ENCODE measurements at regions not wholly inside any gene's neighbourhood (a gene's known extent, or its start where the extent isn't known, plus 50 kb on each side); places are given as distances from the start of the nearest gene placed in this dataset.

DNA sequence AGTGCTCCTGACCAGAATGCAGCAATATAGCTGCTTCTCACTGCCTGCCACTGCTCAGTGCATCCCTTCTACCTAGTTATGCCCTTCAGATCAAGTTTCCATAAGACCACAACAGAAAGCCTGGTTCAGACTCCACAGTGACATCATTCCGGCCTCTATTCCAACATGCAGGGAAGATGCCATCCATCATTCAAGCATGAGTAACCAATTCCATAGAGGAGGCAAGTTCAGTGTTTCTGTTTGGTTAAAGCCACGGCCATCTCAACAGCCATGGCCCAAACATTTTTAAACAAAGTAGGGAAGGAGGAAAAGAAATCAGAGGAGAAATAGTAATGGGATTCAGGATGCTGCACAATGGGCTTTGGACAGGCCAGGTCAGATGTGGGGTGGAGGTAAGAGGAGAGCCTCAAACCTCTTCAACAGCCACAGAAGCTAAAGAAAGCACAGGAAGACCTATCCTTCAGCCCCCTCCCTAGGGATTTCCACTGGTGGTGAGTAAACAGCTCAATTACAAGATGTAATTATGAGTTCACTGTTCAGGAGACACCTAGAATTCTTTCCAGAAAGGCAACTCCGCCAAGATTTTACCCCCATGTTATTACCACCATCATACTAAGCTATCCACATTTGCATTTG is 484.9 kb downstream of the SETD4 start:
- TF ChIP-seq POLR2A (IDR thresholded peaks at IDR 0.05) (no peak), EP300 (IDR thresholded peaks at IDR 0.05) (no peak), POLR2AphosphoS5 (IDR thresholded peaks at IDR 0.05) (no peak)
- TF ChIP-seq, protein P1, sequence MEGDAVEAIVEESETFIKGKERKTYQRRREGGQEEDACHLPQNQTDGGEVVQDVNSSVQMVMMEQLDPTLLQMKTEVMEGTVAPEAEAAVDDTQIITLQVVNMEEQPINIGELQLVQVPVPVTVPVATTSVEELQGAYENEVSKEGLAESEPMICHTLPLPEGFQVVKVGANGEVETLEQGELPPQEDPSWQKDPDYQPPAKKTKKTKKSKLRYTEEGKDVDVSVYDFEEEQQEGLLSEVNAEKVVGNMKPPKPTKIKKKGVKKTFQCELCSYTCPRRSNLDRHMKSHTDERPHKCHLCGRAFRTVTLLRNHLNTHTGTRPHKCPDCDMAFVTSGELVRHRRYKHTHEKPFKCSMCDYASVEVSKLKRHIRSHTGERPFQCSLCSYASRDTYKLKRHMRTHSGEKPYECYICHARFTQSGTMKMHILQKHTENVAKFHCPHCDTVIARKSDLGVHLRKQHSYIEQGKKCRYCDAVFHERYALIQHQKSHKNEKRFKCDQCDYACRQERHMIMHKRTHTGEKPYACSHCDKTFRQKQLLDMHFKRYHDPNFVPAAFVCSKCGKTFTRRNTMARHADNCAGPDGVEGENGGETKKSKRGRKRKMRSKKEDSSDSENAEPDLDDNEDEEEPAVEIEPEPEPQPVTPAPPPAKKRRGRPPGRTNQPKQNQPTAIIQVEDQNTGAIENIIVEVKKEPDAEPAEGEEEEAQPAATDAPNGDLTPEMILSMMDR (IDR thresholded peaks at IDR 0.05) = no peak
- Histone ChIP-seq H3K27ac (no peak overlapping the region), H3K36me3 (no peaks in the 10 kb centered on the region), H3K4me3 (no peak overlapping the region), H3K9me3 (no peaks in the 10 kb centered on the region), H3K4me1 (no peaks in the 10 kb centered on the region), H3K27me3 (no peaks in the 10 kb centered on the region)
- ATAC-seq (ENCODE audit: low FRiP score in 2 of 2) (no peak), DNase-seq (no peak)
- 80 to 81% methylated on average over 3 of the region's 3 CpGs for WGBS, 2 donors

DNA sequence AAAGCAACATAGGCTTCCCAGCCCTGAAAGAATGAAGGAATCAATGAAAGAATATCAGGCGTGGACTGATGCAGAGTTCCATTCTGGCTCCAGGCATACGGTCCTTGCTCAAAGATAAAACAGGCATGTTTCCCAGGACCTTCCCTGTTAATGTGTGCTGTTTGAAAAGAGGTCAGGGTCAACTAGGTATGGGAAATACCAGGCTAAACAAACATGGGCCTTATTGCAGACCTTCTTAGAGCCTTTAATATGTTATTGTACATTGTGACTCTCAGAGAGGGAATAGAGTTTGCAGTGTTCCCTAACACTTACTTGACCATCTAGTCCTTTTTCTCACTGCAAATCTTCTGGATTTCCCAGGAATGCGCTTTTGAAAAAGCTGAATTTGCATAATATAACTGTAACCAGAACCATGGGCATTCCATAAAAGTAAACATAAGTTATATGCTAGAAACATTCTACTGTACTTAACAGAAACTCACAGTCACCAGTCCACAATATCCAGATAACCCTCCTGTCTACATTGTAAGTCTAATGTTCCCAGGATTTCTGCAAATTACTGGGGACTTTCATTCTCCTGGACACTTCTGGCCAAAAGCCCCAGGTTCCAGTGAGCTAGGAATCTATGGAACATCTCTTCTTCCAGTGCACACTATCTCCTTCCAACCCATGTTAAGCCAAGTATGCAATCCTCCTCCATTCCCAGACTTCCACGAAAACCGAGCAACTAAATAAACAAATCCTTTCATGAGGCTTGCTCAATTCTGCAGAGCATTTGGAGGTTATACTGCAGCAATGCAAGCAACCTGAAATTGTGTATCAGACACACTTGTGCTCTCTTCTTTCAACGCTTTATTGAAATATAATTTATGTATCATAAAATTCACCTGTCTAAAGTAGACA is 486.6 kb downstream of the SETD4 start:
- Histone ChIP-seq H3K4me1 (no peaks in the 10 kb centered on the region), H3K27me3 (no peaks in the 10 kb centered on the region), H3K27ac (no peak overlapping the region), H3K4me3 (no peak overlapping the region), H3K9me3 (no peaks in the 10 kb centered on the region), H3K36me3 (no peaks in the 10 kb centered on the region)
- DNase-seq (no peak), ATAC-seq (ENCODE audit: low FRiP score in 2 of 2) (no peak)
- no peak for TF ChIP-seq EP300 (IDR thresholded peaks at IDR 0.05)
- TF ChIP-seq, protein P1 (IDR thresholded peaks at IDR 0.05) = no peak
- TF ChIP-seq POLR2AphosphoS5 (IDR thresholded peaks at IDR 0.05) = no peak
- TF ChIP-seq POLR2A (IDR thresholded peaks at IDR 0.05) = no peak
- WGBS, 2 donors = 69 to 73% methylated on average over 6 of the region's 6 CpGs

GRCh38 chr21:35571910-35572309 is 488.4 kb downstream of the SETD4 start:
- Histone ChIP-seq H3K4me1 (no peaks in the 10 kb centered on the region), H3K27ac (no peak overlapping the region), H3K36me3 (no peaks in the 10 kb centered on the region), H3K27me3 (no peaks in the 10 kb centered on the region), H3K4me3 (no peak overlapping the region), H3K9me3 (no peaks in the 10 kb centered on the region)
- DNase-seq = no peak
- ATAC-seq (ENCODE audit: low FRiP score in 2 of 2) = no peak
- no peak for TF ChIP-seq POLR2AphosphoS5 (IDR thresholded peaks at IDR 0.05)
- TF ChIP-seq, protein P1 (IDR thresholded peaks at IDR 0.05) = no peak
- no peak for TF ChIP-seq POLR2A (IDR thresholded peaks at IDR 0.05)
- TF ChIP-seq EP300 (IDR thresholded peaks at IDR 0.05) = no peak
- 80 to 85% methylated on average over 7 of the region's 7 CpGs for WGBS, 2 donors

DNA sequence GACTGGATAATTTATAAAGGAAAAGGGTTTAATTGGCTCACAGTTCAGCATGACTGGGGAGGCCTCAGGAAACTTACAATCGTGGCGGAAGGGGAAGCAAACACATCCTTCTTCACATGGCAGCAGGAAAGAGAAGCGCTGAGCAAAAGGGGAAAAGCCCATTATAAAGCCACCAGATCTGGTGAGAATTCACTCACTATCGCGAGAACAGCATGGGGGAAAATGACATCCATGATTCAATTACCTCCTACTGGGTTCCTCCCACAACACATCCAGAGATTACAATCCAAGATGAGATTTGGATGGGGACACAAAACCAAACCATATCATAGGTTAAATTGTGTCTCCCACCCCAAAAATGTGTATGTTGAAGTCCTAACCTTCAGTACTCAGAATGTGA is 491.7 kb downstream of the SETD4 start:
- TF ChIP-seq POLR2AphosphoS5 (IDR thresholded peaks at IDR 0.05) (no peak), EP300 (IDR thresholded peaks at IDR 0.05) (no peak), POLR2A (IDR thresholded peaks at IDR 0.05) (no peak)
- TF ChIP-seq, protein P1 (IDR thresholded peaks at IDR 0.05) = no peak

More for the DNA sequence above, 491.7 kb downstream of the SETD4 start:
- Histone ChIP-seq H3K27me3 (no peaks in the 10 kb centered on the region), H3K9me3 (no peaks in the 10 kb centered on the region), H3K27ac (no peak overlapping the region), H3K4me3 (no peak overlapping the region), H3K4me1 (peaks cover 0 to 6% (median 4%) of the 10 kb centered on the region in 4 donors), H3K36me3 (no peaks in the 10 kb centered on the region)
- ATAC-seq (ENCODE audit: low FRiP score in 2 of 2) (no peak), DNase-seq (no peak)
- 72 to 83% methylated on average over 5 of the region's 5 CpGs for WGBS, 2 donors

Data from upper lobe of left lung (tissue), 6 donors.